H1 (cell line): ENCODE measurements at regions not wholly inside any gene's neighbourhood (a gene's known extent, or its start where the extent isn't known, plus 50 kb on each side); places are given as distances from the start of the nearest gene placed in this dataset.

Source experiments
- CTCF ChIA-PET: fragments of 300-600 bp; sonication (Branson Sonifier 250); formaldehyde crosslinking; loops from one replicate; lab custom pipeline; 2021; ENCODE audit not compliant: partially characterized antibody; lab: Charles Lee
- POLR2A ChIA-PET: fragments of 300-600 bp; sonication (Branson Sonifier 250); formaldehyde crosslinking; loops from one replicate; lab custom pipeline; 2021; ENCODE audit warnings: inconsistent platforms; ENCODE audit not compliant: partially characterized antibody; lab: Charles Lee
- DNase-seq, 2 experiments: peaks; one replicate each; pipeline versions ENCODE4 v3.0.0 to v3.0.0-alpha.2; 2010 to 2022; ENCODE audit warnings: low spot score in 2 of 2, low read depth in 1 of 2, mixed read lengths in 1 of 2
- FAIRE-seq: peaks from 2 replicates; lab custom pipeline; 2011; peaks lifted over from hg19 to GRCh38; lab: Jason Lieb, UNC
- H2AFZ ChIP-seq: 2 replicates; pipeline ENCODE4 v1.8.1; 2012; ENCODE audit warnings: low read length, inconsistent platforms
- H2AK5ac ChIP-seq: 2 replicates; pipeline ENCODE4 v1.6.1; 2013; ENCODE audit warnings: low read depth, low read length
- H2BK120ac ChIP-seq: replicated peaks from 2 replicates; pipeline ENCODE3; 2013; ENCODE audit warnings: low read depth, low read length, inconsistent platforms
- H2BK12ac ChIP-seq: 2 replicates; pipeline ENCODE4 v1.6.1; 2013; ENCODE audit warnings: low read depth, low read length
- H2BK15ac ChIP-seq: 2 replicates; pipeline ENCODE4 v1.6.1; 2013; ENCODE audit warnings: low read length
- H2BK20ac ChIP-seq: 2 replicates; pipeline ENCODE4 v1.6.1; 2013; ENCODE audit warnings: low read length
- H2BK5ac ChIP-seq: 2 replicates; pipeline ENCODE4 v1.6.1; 2013; ENCODE audit warnings: low read depth, low read length
- H3K14ac ChIP-seq: 2 replicates; pipeline ENCODE4 v1.6.1; 2013; ENCODE audit warnings: inconsistent platforms; ENCODE audit not compliant: insufficient read length
- H3K18ac ChIP-seq: 2 replicates; pipeline ENCODE4 v1.6.1; 2013; ENCODE audit warnings: low read length; ENCODE audit errors: extremely low read depth
- H3K23ac ChIP-seq: 2 replicates; pipeline ENCODE4 v1.6.1; 2013; ENCODE audit warnings: inconsistent platforms; ENCODE audit not compliant: insufficient read length
- H3K23me2 ChIP-seq: 2 replicates; pipeline ENCODE4 v1.6.1; 2013; ENCODE audit warnings: low read depth, low read length
- H3K27ac ChIP-seq: 2 replicates; pipeline ENCODE4 v1.6.1; 2011; ENCODE audit warnings: low read depth, low read length, inconsistent platforms
- H3K27me3 ChIP-seq, 4 experiments: replicated peaks in 1 of 4; 1 replicate in 1 of 4; 2 replicates in 3 of 4; pipeline versions ENCODE4 v1.6.1 to v1.8.1; 2011 to 2013; ENCODE audit warnings: low read length in 3 of 4, mild to moderate bottlenecking in 3 of 4, inconsistent platforms in 2 of 4, mixed read lengths in 2 of 4, moderate library complexity in 1 of 4; ENCODE audit not compliant: control insufficient read depth in 3 of 4, insufficient read depth in 3 of 4; ENCODE audit errors: extremely low read depth in 1 of 4
- H3K36me3 ChIP-seq, 4 experiments: 2 replicates each; pipeline versions ENCODE4 v1.6.1 to v1.8.1; 2011 to 2013; ENCODE audit warnings: mild to moderate bottlenecking in 4 of 4, low read length in 3 of 4, moderate library complexity in 2 of 4, control low read depth in 1 of 4, inconsistent platforms in 1 of 4; ENCODE audit not compliant: insufficient read depth in 4 of 4, control insufficient read depth in 2 of 4
- H3K4ac ChIP-seq: replicated peaks from 2 replicates; pipeline ENCODE3; 2013; ENCODE audit warnings: low read length, low read depth, mixed read lengths, inconsistent platforms; ENCODE audit not compliant: insufficient read length
- H3K4me1 ChIP-seq, 4 experiments: replicated peaks in 1 of 4; 1 replicate in 1 of 4; 2 replicates in 3 of 4; pipeline versions ENCODE4 v1.6.1 to v1.8.1; 2011 to 2013; ENCODE audit warnings: low read length in 3 of 4, inconsistent platforms in 2 of 4, mixed read lengths in 1 of 4; ENCODE audit not compliant: insufficient read depth in 4 of 4, control insufficient read depth in 3 of 4
- H3K4me2 ChIP-seq, 2 experiments: 2 replicates each; pipeline versions ENCODE4 v1.6.1 to v1.8.1; 2011 to 2013; ENCODE audit warnings: low read depth in 2 of 2, low read length in 2 of 2, control low read depth in 1 of 2, inconsistent platforms in 1 of 2, mild to moderate bottlenecking in 1 of 2; ENCODE audit not compliant: insufficient read depth in 1 of 2
- H3K4me3 ChIP-seq, 4 experiments: fragments of 200-600, 300-600 bp in 1 of 4; sonication (generic), shearing (Covaris generic), sonication (Bioruptor Twin) in 1 of 4; 2 replicates each; pipeline versions ENCODE4 v1.5.1 to v1.8.1; 2011 to 2016; ENCODE audit warnings: low read length in 4 of 4, low read depth in 3 of 4, control low read depth in 2 of 4, inconsistent platforms in 2 of 4, mild to moderate bottlenecking in 2 of 4, mixed read lengths in 1 of 4, moderate library complexity in 1 of 4; ENCODE audit not compliant: insufficient read depth in 2 of 4; ENCODE audit errors: extremely low read depth in 1 of 4
- H3K56ac ChIP-seq: replicated peaks from 2 replicates; pipeline ENCODE3; 2013; ENCODE audit warnings: low read depth, mild to moderate bottlenecking, mixed read lengths, low read length, inconsistent platforms; ENCODE audit not compliant: insufficient read length
- H3K79me1 ChIP-seq: 2 replicates; pipeline ENCODE4 v1.6.1; 2013; ENCODE audit warnings: low read depth, low read length, control low read depth
- H3K79me2 ChIP-seq, 2 experiments: 2 replicates each; pipeline versions ENCODE4 v1.6.1 to v1.8.1; 2012 to 2013; ENCODE audit warnings: low read length in 2 of 2, mild to moderate bottlenecking in 2 of 2, inconsistent platforms in 1 of 2; ENCODE audit not compliant: insufficient read depth in 2 of 2, control insufficient read depth in 1 of 2
- H3K9ac ChIP-seq, 4 experiments: replicated peaks in 1 of 4; 1 replicate in 1 of 4; 2 replicates in 3 of 4; pipeline versions ENCODE4 v1.6.1 to v1.8.1; 2011 to 2013; ENCODE audit warnings: low read depth in 3 of 4, low read length in 3 of 4, control low read depth in 2 of 4, mild to moderate bottlenecking in 2 of 4, moderate library complexity in 2 of 4, inconsistent platforms in 1 of 4; ENCODE audit errors: extremely low read depth in 1 of 4
- H3K9me3 ChIP-seq, 2 experiments: 2 replicates each; pipeline versions ENCODE4 v1.6.1 to v1.8.1; 2012 to 2013; ENCODE audit warnings: mild to moderate bottlenecking in 2 of 2, moderate library complexity in 2 of 2, control low read depth in 1 of 2, inconsistent platforms in 1 of 2, low read depth in 1 of 2, low read length in 1 of 2, mixed read lengths in 1 of 2; ENCODE audit not compliant: insufficient read depth in 2 of 2
- H4K20me1 ChIP-seq, 2 experiments: replicated peaks in 1 of 2; 2 replicates each; pipeline versions ENCODE3 to v1.8.1; 2011 to 2013; ENCODE audit warnings: inconsistent platforms in 2 of 2, low read length in 2 of 2, mild to moderate bottlenecking in 1 of 2; ENCODE audit not compliant: insufficient read depth in 2 of 2, control insufficient read depth in 1 of 2
- H4K5ac ChIP-seq: 2 replicates; pipeline ENCODE4 v1.6.1; 2013; ENCODE audit warnings: low read length, low read depth, mixed read lengths, inconsistent platforms; ENCODE audit not compliant: insufficient read length
- H4K8ac ChIP-seq: 2 replicates; pipeline ENCODE4 v1.8.0; 2013; ENCODE audit warnings: mild to moderate bottlenecking, moderate library complexity, low read length, inconsistent platforms; ENCODE audit not compliant: insufficient read depth; ENCODE audit errors: extremely low read depth
- H4K91ac ChIP-seq: replicated peaks from 2 replicates; pipeline ENCODE3; 2013; ENCODE audit warnings: low read length, mixed read lengths, inconsistent platforms; ENCODE audit not compliant: insufficient read length
- ASH2L ChIP-seq: fragments of 200-600, 300-600 bp; sonication (generic); IDR thresholded peaks from one replicate; pipeline ENCODE4 v1.7.1; 2017; ENCODE audit warnings: low read length
- EZH2 ChIP-seq: fragments of 200-600 bp; sonication (generic); IDR thresholded peaks from 2 replicates; pipeline ENCODE4 v1.7.1; 2012; ENCODE audit warnings: low read depth, mild to moderate bottlenecking, moderate library complexity, low read length, inconsistent platforms; ENCODE audit not compliant: severe bottlenecking
- JUN ChIP-seq: IDR thresholded peaks from 2 replicates; pipeline ENCODE4 v1.6.1; 2011; ENCODE audit warnings: low read depth, mild to moderate bottlenecking, improper control_type of control experiment, low read length
- POLR2A ChIP-seq, 2 experiments: IDR thresholded peaks; 1 replicate in 1 of 2; 2 replicates in 1 of 2; pipeline ENCODE4 v1.6.1; 2011; ENCODE audit warnings: low read depth in 2 of 2, low read length in 2 of 2, mild to moderate bottlenecking in 2 of 2; ENCODE audit errors: control extremely low read depth in 1 of 2
- RNF2 ChIP-seq: fragments of 200-900, 300-1000 bp; sonication (generic); IDR thresholded peaks from 2 replicates; pipeline ENCODE4 v1.7.1; 2016; ENCODE audit warnings: borderline replicate concordance, low read depth, mild to moderate bottlenecking, antibody characterized with exemption, low read length; ENCODE audit not compliant: poor library complexity, severe bottlenecking; ENCODE audit errors: missing control alignments
- SIX5 ChIP-seq: IDR thresholded peaks from 2 replicates; pipeline ENCODE4 v1.6.1; 2011; ENCODE audit warnings: mild to moderate bottlenecking, low read depth, low read length
- TAF7 ChIP-seq: optimal IDR thresholded peaks from 2 replicates; pipeline ENCODE3; 2011; ENCODE audit warnings: low read depth, mild to moderate bottlenecking, inconsistent platforms, low read length, moderate library complexity, borderline replicate concordance
- TBP ChIP-seq: IDR thresholded peaks from 2 replicates; pipeline ENCODE4 v1.6.1; 2011; ENCODE audit warnings: low read depth, low read length, improper control_type of control experiment

DNA sequence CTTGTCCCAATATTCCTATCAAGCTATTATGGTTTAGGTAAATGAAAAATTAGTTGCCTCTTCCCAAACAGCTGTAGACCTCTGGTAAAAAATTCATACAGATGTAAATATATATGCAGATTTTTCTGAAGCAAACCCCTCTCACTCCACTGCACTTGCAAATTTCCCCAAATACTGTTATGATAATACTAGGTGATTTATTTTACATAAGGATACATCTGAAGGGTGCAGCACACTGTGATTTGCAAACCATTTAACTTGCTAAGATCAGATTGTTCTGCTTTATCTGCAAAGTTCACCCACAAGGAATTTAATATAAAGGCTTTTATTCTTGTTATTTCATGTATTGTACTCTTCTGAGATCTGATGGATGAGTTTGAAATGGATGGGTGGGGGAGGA, 177.0 kb downstream of the GPAT3 start:
- H3K4me3 ChIP-seq = no peak overlapping the region
- TF ChIP-seq TAF7 (no peak), EZH2 (no peak), SIX5 (no peak), TBP (no peak), RNF2 (no peak), JUN (no peak), ASH2L (no peak), POLR2A (IDR thresholded peaks at IDR 0.05; ENCODE audit: control extremely low read depth in 1 of 2, low read depth in 2 of 2, low read length in 2 of 2) (no peak)

More for the DNA sequence above, 177.0 kb downstream of the GPAT3 start:
- ChIA-PET POLR2A (no interaction called here), CTCF (no interaction called here)
- Histone ChIP-seq H3K23ac (no peak overlapping the region), H3K79me2 (no peaks in the 10 kb centered on the region), H3K23me2 (no peaks in the 10 kb centered on the region), H2BK12ac (no peak overlapping the region), H3K14ac (no peak overlapping the region), H4K8ac (no peak overlapping the region), H3K27ac (no peak overlapping the region), H2BK20ac (no peak overlapping the region), H2AFZ (no peak overlapping the region), H4K91ac (no peak overlapping the region), H3K4me1 (peaks cover 0 to 5% (median under 1%) of the 10 kb centered on the region in 4 experiments; a peak in 2 of 7 replicates), H4K5ac (no peak overlapping the region), H3K79me1 (no peaks in the 10 kb centered on the region), H3K56ac (no peak overlapping the region), H2BK120ac (no peak overlapping the region), H4K20me1 (no peaks in the 10 kb centered on the region), H3K4me2 (no peak overlapping the region), H3K9ac (no peak overlapping the region), H3K27me3 (no peaks in the 10 kb centered on the region), H3K9me3 (no peaks in the 10 kb centered on the region), H2BK5ac (no peak overlapping the region), H3K4ac (no peak overlapping the region), H3K18ac (no peak overlapping the region), H2AK5ac (no peak overlapping the region), H3K36me3 (no peaks in the 10 kb centered on the region), H2BK15ac (no peak overlapping the region)
- DNase-seq = no peak
- FAIRE-seq = no peak
